SK-N-SH treated with all-trans-retinoic acid at 6 μM for 48 hours (cell line): ENCODE measurements at regions not wholly inside any gene's neighbourhood (a gene's known extent, or its start where the extent isn't known, plus 50 kb on each side); places are given as distances from the start of the nearest gene placed in this dataset.

Experiments
- CSDC2 ChIP-seq: fragments of 250-450 bp; sonication (Bioruptor Pico); IDR thresholded peaks from 2 replicates; pipeline ENCODE4 v1.5.0; 2020; ENCODE audit warnings: mild to moderate bottlenecking, moderate library complexity
- ESRRG ChIP-seq: fragments of 250-450 bp; sonication (Bioruptor Pico); IDR thresholded peaks from 2 replicates; pipeline ENCODE4 v1.6.1; 2021; ENCODE audit warnings: mild to moderate bottlenecking
- GLIS3 ChIP-seq: fragments of 250-450 bp; sonication (Bioruptor Pico); IDR thresholded peaks from 2 replicates; pipeline ENCODE4 v1.5.0; 2020; ENCODE audit warnings: mild to moderate bottlenecking, moderate library complexity
- ISL1 ChIP-seq: fragments of 250-450 bp; sonication (Bioruptor Pico); IDR thresholded peaks from 2 replicates; pipeline ENCODE4 v2.1.2; 2022; ENCODE audit warnings: mild to moderate bottlenecking, moderate library complexity
- PATZ1 ChIP-seq: fragments of 250-450 bp; sonication (Bioruptor Pico); IDR thresholded peaks from 2 replicates; pipeline ENCODE4 v1.8.0; 2020; ENCODE audit warnings: mild to moderate bottlenecking, moderate library complexity, borderline replicate concordance
- RARB ChIP-seq: fragments of 250-450 bp; sonication (Bioruptor Pico); IDR thresholded peaks from 2 replicates; pipeline ENCODE4 v1.8.0; 2021; ENCODE audit warnings: mild to moderate bottlenecking, moderate library complexity
- TOX ChIP-seq: fragments of 250-450 bp; sonication (Bioruptor Pico); IDR thresholded peaks from 2 replicates; pipeline ENCODE4 v1.8.0; 2021; ENCODE audit warnings: mild to moderate bottlenecking, moderate library complexity, borderline replicate concordance
- ZFP3 ChIP-seq: fragments of 250-450 bp; sonication (Bioruptor Pico); IDR thresholded peaks from 2 replicates; pipeline ENCODE4 v1.5.0; 2020; ENCODE audit warnings: mild to moderate bottlenecking, moderate library complexity
- ZFP30 ChIP-seq: fragments of 450-650 bp; formaldehyde crosslinking; IDR thresholded peaks from 2 replicates; pipeline ENCODE4 v1.5.0; 2022; ENCODE audit warnings: mild to moderate bottlenecking, moderate library complexity
- ZNF565 ChIP-seq: fragments of 450-650 bp; formaldehyde crosslinking; conservative IDR thresholded peaks from 2 replicates; pipeline ENCODE4 v1.5.0; 2020; ENCODE audit warnings: low read depth, mild to moderate bottlenecking, moderate library complexity
- ZNF8 ChIP-seq: fragments of 450-650 bp; formaldehyde crosslinking; IDR thresholded peaks from 2 replicates; pipeline ENCODE4 v1.5.0; 2020; ENCODE audit warnings: mild to moderate bottlenecking, moderate library complexity

GRCh38 chr12:74482115-74482514 is 55.5 kb upstream of the ATXN7L3B start:
- no peak for TF ChIP-seq PATZ1 (CRISPR knock-in tag)
- no peak for TF ChIP-seq ZFP3 (CRISPR knock-in tag)
- TF ChIP-seq ZFP30, result no peak
- no peak for TF ChIP-seq ZNF8
- TF ChIP-seq RARB, result no peak
- TF ChIP-seq ZNF565 (CRISPR knock-in tag), result no peak
- no peak for TF ChIP-seq ISL1 (CRISPR knock-in tag)
- no peak for TF ChIP-seq TOX
- TF ChIP-seq GLIS3 (CRISPR knock-in tag), result no peak
- TF ChIP-seq CSDC2 (CRISPR knock-in tag), result no peak
- TF ChIP-seq ESRRG (CRISPR knock-in tag), result no peak
